ENCODE measurements at regions not wholly inside any gene's neighbourhood (a gene's known extent, or its start where the extent isn't known, plus 50 kb on each side); places are given as distances from the start of the nearest gene placed in this dataset.

DNA sequence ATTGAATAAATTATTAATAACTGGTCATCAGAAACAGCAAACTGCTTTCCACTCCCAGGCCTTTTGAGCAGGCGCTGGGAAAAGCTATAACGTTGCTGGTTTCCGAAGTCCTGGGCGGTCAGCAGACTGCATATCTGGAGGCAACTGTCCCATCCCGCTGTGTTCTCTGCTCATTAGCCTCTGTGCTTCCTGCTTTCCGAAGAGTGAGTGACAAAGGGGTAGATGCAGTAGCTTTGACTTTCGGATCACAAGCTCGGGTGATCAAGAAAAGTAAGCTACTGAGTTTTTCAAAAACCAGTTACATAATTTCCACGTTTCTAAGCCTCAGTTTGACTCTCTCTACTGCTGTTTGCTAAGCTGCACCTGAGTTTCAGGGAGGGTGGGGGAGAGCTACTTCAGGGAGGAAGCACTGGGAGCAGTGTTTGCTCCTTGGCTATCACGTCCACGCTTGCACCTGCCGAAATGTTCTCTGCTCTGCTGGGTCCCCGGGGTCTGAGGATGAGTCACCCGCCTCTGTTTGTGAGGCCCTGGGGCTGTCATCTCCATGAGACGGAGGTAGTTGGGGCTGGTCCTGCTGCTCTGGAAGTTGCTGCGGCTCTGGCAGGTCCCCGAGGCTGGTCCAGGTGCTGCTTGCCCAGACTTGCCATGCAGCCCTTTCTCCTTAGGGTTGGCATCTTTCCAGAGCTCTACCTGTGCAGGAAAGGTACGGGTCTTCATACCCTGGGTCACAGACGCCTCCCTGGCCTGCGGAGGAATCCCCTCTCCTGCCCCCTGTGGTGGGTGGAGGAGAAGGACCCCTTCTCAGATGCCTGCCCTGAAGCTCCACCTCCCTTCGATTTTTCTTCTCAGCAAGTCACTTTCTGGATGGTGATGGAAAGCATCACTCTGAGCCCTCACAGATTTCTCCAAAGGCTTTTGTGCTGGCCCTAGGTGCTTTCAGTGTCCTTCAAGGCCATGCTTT is 220.0 kb downstream of the QKI start:
- no peak for DNase-seq

DNA sequence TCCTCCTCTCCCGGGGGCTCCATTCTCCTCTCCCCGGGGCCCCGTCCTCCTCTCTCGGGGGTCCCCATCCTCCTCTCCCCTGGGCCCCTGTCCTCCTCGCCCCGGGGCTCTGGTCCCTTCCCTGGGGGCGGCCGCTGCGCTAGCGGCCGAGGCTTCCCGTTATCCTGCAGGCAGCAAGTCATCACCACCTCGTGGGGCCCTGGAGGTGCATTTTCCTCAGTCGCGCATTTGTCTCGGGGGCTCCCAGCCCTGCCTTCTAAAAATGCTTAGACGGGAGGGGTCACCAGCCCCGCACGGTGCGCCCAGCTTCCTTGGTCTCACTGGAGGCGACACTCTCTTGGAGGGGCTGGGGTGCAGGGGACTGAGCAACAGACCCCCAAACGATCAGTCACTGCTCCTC is 216.5 kb downstream of the QKI start:
- DNase-seq, result no peak

DNA sequence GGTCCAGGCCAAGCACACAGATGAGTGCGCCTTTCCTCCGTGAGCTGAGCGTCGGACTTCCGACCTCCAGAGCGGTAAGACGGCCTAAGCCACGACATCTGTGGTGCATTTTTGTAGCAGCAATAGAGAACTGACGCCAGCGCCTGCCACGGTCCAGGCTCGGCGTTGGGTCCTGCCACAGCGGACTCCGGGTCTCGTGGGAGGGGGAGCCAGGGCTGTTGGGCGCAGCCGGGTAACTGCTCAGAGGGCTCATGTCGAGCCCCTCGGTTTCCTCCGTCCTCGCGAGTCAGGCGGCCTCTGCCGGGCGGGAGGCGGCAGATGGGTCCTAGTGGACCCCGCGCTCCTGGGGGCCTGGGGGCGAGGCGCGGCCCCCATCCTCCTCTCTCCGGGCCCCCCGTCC is 216.1 kb downstream of the QKI start:
- no peak for DNase-seq

DNA sequence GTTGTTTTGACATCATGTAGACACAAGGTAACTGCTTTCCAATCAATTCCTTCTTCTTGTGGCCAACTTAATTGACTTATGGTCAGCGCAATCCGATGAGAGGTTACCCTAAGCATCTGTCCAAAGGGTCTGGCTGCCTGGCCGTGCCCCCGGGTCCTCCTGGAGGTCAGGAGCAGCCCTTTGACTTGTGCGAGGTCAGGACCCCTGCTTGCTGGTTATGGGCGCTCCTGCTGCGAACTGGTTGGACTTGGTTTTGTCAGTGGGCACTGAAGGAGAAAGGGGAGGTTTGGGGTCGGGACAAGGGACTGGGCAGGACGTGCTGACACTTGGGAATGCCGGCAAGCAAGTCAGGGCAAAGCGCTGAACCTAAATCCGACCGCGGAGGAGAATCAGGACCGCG is 215.6 kb downstream of the QKI start:
- no peak for DNase-seq
